HL-60 (cell line): ENCODE measurements at regions not wholly inside any gene's neighbourhood (a gene's known extent, or its start where the extent isn't known, plus 50 kb on each side); places are given as distances from the start of the nearest gene placed in this dataset.

ENCODE experiments used
- DNase-seq, 2 experiments: peaks; one replicate each; pipeline ENCODE4 v3.0.0-alpha.2; 2010 to 2020; ENCODE audit warnings: low read depth in 1 of 2, low spot score in 1 of 2
- H3K27ac ChIP-seq: fragments of 250-450 bp; sonication (Bioruptor Pico); replicated peaks from 2 replicates; pipeline ENCODE4 v1.5.1; 2020; ENCODE audit warnings: mild to moderate bottlenecking, moderate library complexity
- H3K27me3 ChIP-seq: fragments of 250-450 bp; sonication (Bioruptor Pico); 2 replicates; pipeline ENCODE4 v1.5.1; 2021; ENCODE audit warnings: mild to moderate bottlenecking, moderate library complexity; ENCODE audit not compliant: insufficient read depth, poor library complexity, severe bottlenecking
- H3K4me3 ChIP-seq: replicated peaks from 2 replicates; pipeline ENCODE4 v1.5.1; 2011; ENCODE audit warnings: mild to moderate bottlenecking, control low read depth, low read length; ENCODE audit not compliant: insufficient read depth
- GABPA ChIP-seq: IDR thresholded peaks from 2 replicates; pipeline ENCODE4 v1.6.1; 2012; ENCODE audit warnings: low read depth
- POLR2AphosphoS5 ChIP-seq: IDR thresholded peaks from 2 replicates; pipeline ENCODE4 v1.6.1; 2012; ENCODE audit warnings: low read depth
- SPI1 ChIP-seq: IDR thresholded peaks from 2 replicates; pipeline ENCODE4 v1.6.1; 2012; ENCODE audit warnings: low read depth, mild to moderate bottlenecking, borderline replicate concordance
- TF ChIP-seq, protein P1 (sequence below): IDR thresholded peaks from one replicate; pipeline ENCODE4 v1.5.1; 2011; ENCODE audit warnings: low read length, control low read depth, inconsistent platforms; ENCODE audit not compliant: insufficient read depth
- TF ChIP-seq, protein P2 (sequence below): IDR thresholded peaks from 2 replicates; pipeline ENCODE4 v1.6.1; 2012; ENCODE audit warnings: low read depth; ENCODE audit not compliant: insufficient replicate concordance

DNA sequence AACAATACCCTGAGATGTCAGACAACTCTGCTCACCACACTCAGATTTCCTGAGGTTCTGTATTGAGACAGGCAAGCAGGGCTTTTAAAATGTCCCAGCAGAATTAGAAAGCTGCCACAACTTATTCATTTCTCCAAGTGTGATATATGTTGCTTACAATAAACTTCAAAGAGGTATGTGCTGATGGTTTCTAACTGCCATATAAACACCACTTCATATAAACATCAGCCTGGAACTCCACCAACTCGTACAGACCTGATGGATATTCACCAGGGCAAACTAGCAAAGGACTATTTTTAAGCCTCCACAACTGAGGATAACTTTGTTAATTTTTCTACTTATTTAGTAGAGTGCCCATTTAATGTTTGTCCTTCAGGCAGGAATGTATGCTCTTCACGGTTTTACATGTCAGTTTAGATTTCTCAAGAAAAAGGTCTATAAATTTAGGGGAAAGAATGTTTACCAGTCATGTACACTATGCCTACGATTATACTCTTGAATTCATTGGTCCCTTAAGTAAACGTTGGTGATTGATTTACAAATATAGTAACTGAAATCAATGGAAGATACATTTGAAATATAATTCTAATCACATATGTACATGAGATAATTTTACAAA is 109.6 kb upstream of the ABI3BP start:
- no peaks in the 10 kb centered on the region for H3K27me3 ChIP-seq
- no peak overlapping the region for H3K27ac ChIP-seq
- H3K4me3 ChIP-seq, result no peak overlapping the region
- TF ChIP-seq POLR2AphosphoS5 (no peak), GABPA (no peak), SPI1 (no peak)
- TF ChIP-seq, protein P1, sequence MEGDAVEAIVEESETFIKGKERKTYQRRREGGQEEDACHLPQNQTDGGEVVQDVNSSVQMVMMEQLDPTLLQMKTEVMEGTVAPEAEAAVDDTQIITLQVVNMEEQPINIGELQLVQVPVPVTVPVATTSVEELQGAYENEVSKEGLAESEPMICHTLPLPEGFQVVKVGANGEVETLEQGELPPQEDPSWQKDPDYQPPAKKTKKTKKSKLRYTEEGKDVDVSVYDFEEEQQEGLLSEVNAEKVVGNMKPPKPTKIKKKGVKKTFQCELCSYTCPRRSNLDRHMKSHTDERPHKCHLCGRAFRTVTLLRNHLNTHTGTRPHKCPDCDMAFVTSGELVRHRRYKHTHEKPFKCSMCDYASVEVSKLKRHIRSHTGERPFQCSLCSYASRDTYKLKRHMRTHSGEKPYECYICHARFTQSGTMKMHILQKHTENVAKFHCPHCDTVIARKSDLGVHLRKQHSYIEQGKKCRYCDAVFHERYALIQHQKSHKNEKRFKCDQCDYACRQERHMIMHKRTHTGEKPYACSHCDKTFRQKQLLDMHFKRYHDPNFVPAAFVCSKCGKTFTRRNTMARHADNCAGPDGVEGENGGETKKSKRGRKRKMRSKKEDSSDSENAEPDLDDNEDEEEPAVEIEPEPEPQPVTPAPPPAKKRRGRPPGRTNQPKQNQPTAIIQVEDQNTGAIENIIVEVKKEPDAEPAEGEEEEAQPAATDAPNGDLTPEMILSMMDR, result no peak
- TF ChIP-seq, protein P2, sequence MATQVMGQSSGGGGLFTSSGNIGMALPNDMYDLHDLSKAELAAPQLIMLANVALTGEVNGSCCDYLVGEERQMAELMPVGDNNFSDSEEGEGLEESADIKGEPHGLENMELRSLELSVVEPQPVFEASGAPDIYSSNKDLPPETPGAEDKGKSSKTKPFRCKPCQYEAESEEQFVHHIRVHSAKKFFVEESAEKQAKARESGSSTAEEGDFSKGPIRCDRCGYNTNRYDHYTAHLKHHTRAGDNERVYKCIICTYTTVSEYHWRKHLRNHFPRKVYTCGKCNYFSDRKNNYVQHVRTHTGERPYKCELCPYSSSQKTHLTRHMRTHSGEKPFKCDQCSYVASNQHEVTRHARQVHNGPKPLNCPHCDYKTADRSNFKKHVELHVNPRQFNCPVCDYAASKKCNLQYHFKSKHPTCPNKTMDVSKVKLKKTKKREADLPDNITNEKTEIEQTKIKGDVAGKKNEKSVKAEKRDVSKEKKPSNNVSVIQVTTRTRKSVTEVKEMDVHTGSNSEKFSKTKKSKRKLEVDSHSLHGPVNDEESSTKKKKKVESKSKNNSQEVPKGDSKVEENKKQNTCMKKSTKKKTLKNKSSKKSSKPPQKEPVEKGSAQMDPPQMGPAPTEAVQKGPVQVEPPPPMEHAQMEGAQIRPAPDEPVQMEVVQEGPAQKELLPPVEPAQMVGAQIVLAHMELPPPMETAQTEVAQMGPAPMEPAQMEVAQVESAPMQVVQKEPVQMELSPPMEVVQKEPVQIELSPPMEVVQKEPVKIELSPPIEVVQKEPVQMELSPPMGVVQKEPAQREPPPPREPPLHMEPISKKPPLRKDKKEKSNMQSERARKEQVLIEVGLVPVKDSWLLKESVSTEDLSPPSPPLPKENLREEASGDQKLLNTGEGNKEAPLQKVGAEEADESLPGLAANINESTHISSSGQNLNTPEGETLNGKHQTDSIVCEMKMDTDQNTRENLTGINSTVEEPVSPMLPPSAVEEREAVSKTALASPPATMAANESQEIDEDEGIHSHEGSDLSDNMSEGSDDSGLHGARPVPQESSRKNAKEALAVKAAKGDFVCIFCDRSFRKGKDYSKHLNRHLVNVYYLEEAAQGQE, result no peak
- no peak for DNase-seq

DNA sequence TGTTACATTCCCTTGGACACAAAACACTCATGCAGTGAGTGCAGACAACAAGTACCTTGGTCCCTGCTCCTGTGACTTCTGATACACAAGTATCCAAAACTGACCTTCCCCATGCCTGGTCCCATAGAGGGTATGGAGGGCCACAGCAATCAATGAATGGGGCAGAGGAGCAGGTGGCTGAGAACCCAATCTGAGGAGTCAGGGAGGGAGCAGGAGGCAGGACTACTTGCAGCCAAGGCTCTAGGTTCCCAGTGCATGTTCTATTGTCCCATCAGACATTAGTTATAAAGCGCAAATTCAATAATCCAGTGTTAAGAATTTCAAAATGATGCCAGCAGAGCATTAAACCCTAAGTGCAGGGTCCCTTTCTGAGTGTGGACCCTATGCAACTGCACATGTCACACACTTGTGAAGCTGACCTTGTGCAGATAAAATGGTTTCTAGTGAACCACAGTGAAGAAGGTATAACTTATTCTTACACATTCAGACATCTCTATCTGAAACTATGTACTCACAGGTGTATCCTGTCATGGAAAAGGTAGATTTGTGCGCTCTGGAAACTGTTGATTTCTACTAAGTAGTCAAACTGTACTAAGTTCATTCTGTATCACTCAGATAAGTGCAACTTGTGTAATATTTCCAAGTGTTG is 107.3 kb upstream of the ABI3BP start:
- Histone ChIP-seq H3K27me3 (no peaks in the 10 kb centered on the region), H3K27ac (no peak overlapping the region), H3K4me3 (no peak overlapping the region)
- TF ChIP-seq POLR2AphosphoS5 (no peak), GABPA (no peak), SPI1 (no peak)
- TF ChIP-seq, protein P1, result no peak
- TF ChIP-seq, protein P2, result no peak
- no peak for DNase-seq

DNA sequence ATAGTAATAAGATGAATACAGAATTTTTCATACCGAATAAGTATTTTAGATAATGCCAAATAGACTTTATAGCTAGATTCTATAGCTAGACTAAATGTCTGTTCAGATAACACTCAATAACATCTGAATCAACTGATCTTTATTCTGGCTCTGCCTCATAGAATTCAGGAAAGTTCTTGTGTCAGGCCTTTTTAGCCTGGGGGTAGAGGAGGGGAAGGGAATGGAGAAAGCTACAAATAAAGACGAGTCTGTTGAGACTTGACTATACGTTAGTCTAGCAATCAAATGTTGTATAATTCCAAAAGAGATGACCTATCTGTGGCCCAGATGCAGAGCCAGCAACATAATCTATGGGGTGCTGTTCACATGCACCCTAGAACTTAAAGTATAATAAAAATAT is 106.6 kb upstream of the ABI3BP start:
- no peaks in the 10 kb centered on the region for H3K27me3 ChIP-seq
- no peak overlapping the region for H3K4me3 ChIP-seq
- DNase-seq, result no peak
- H3K27ac ChIP-seq, result no peak overlapping the region
- TF ChIP-seq, protein P2, result no peak
- TF ChIP-seq SPI1 (no peak), GABPA (no peak), POLR2AphosphoS5 (no peak)
- TF ChIP-seq, protein P1, result no peak
